ENCODE measurements at regions not wholly inside any gene's neighbourhood (a gene's known extent, or its start where the extent isn't known, plus 50 kb on each side); places are given as distances from the start of the nearest gene placed in this dataset.

DNA sequence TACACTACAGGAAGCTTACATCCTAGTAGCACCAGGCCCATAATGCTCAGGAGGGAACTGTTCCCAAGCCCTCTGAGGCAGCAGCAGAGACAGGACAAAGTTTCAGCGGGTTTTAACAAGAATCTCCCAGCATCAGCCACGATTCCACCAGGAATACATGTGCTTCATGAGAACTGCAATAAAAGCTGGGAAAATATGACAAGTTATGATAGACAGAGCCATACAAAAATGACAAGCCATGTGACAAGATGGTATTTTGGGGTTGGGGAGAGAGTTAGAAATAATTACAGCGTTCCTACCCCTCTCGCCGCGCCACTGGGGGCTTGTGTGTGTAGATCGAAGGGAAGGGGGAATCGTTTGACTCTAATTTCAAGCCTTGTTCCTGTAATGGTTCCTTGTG, 112.7 kb upstream of the CTBP2 start:
- BruUV-seq (replicated peaks) = no TSS peak
- ChIA-PET RAD21 (ENCODE audit: low non-redundant PET in 1 of 2, low total read pairs in 2 of 2, uncharacterized antibody in 2 of 2, unreplicated experiment in 2 of 2) (no interaction called here), CTCF (no interaction called here), POLR2A (no interaction called here)
- DNase-seq (ENCODE audit: low read depth, low spot score) (no peak), ATAC-seq (no peak)
- Histone ChIP-seq H3K36me3 (ENCODE audit: control insufficient read depth in 1 of 2, insufficient read depth in 2 of 2, low read length in 2 of 2) (no peaks in the 10 kb centered on the region), H3K9me3 (ENCODE audit: control insufficient read depth in 1 of 2, insufficient read depth in 1 of 2, low read depth in 1 of 2, low read length in 2 of 2) (no peaks in the 10 kb centered on the region), H3K4me1 (ENCODE audit: control insufficient read depth in 1 of 2, insufficient read depth in 2 of 2, low read length in 2 of 2) (no peaks in the 10 kb centered on the region), H3K9ac (ENCODE audit: low read length) (no peak overlapping the region), H4K20me1 (ENCODE audit: insufficient read depth) (no peaks in the 10 kb centered on the region), H3K79me2 (ENCODE audit: insufficient read depth, low read length) (no peaks in the 10 kb centered on the region), H3K4me2 (ENCODE audit: low read length) (no peak overlapping the region), H3K27me3 (ENCODE audit: insufficient read depth, low read length) (no peaks in the 10 kb centered on the region), H3K27ac (ENCODE audit: low read depth, low read length) (no peak overlapping the region), H3K4me3 (replicated peaks in 1 of 2; ENCODE audit: low read depth in 1 of 2, low read length in 2 of 2) (no peak overlapping the region), H3K9me2 (ENCODE audit: insufficient read depth) (no peaks in the 10 kb centered on the region), H2AFZ (ENCODE audit: low read depth, low read length, poor library complexity, severe bottlenecking) (no peak overlapping the region)
- TF ChIP-seq EZH2phosphoT487 (IDR thresholded peaks at IDR 0.05; ENCODE audit: borderline replicate concordance) (no peak), ZNF274 (IDR thresholded peaks at IDR 0.05; ENCODE audit: low read depth, low read length) (no peak), TCF7L2 (IDR thresholded peaks at IDR 0.05; ENCODE audit: borderline replicate concordance, extremely low read depth, insufficient read depth, insufficient read length) (no peak)
- TF ChIP-seq, protein P1, sequence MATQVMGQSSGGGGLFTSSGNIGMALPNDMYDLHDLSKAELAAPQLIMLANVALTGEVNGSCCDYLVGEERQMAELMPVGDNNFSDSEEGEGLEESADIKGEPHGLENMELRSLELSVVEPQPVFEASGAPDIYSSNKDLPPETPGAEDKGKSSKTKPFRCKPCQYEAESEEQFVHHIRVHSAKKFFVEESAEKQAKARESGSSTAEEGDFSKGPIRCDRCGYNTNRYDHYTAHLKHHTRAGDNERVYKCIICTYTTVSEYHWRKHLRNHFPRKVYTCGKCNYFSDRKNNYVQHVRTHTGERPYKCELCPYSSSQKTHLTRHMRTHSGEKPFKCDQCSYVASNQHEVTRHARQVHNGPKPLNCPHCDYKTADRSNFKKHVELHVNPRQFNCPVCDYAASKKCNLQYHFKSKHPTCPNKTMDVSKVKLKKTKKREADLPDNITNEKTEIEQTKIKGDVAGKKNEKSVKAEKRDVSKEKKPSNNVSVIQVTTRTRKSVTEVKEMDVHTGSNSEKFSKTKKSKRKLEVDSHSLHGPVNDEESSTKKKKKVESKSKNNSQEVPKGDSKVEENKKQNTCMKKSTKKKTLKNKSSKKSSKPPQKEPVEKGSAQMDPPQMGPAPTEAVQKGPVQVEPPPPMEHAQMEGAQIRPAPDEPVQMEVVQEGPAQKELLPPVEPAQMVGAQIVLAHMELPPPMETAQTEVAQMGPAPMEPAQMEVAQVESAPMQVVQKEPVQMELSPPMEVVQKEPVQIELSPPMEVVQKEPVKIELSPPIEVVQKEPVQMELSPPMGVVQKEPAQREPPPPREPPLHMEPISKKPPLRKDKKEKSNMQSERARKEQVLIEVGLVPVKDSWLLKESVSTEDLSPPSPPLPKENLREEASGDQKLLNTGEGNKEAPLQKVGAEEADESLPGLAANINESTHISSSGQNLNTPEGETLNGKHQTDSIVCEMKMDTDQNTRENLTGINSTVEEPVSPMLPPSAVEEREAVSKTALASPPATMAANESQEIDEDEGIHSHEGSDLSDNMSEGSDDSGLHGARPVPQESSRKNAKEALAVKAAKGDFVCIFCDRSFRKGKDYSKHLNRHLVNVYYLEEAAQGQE (IDR thresholded peaks at IDR 0.05; ENCODE audit: low read depth) = no peak
- intact Hi-C loops (cut with micrococcal nuclease) = no loop called here

DNA sequence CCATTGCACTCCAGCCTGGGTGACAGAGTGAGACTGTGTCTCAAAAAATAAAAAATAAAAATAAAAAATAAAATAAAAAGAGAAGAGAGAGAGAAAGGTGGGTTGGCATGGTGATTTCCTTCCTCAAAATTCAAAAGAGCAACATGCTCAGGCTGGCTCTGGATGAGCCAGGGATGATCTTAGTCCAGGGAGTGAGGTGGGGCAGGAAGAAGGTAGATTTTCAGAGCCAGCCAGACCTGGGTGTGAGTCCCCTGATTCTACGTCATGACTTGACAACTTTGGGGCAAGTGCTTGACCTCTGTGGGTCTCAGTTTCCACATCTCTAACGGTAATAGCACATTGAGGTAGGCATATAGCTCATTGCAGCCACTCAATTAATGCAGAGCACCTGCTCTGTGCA, 109.4 kb upstream of the CTBP2 start:
- H3K27ac ChIP-seq (ENCODE audit: low read depth, low read length) = no peak overlapping the region

More for the DNA sequence above, 109.4 kb upstream of the CTBP2 start:
- intact Hi-C loops (cut with micrococcal nuclease) = no loop called here
- no peak overlapping the region for H2AFZ ChIP-seq (ENCODE audit: low read depth, low read length, poor library complexity, severe bottlenecking)
- H4K20me1 ChIP-seq (ENCODE audit: insufficient read depth) = no peaks in the 10 kb centered on the region
- ATAC-seq = no peak
- H3K4me2 ChIP-seq (ENCODE audit: low read length) = no peak overlapping the region
- H3K4me3 ChIP-seq (replicated peaks in 1 of 2; ENCODE audit: low read depth in 1 of 2, low read length in 2 of 2) = no peak overlapping the region
- no peaks in the 10 kb centered on the region for H3K36me3 ChIP-seq (ENCODE audit: control insufficient read depth in 1 of 2, insufficient read depth in 2 of 2, low read length in 2 of 2)
- H3K79me2 ChIP-seq (ENCODE audit: insufficient read depth, low read length) = no peaks in the 10 kb centered on the region
- no peaks in the 10 kb centered on the region for H3K9me3 ChIP-seq (ENCODE audit: control insufficient read depth in 1 of 2, insufficient read depth in 1 of 2, low read depth in 1 of 2, low read length in 2 of 2)
- RAD21 ChIA-PET (ENCODE audit: low non-redundant PET in 1 of 2, low total read pairs in 2 of 2, uncharacterized antibody in 2 of 2, unreplicated experiment in 2 of 2) = no interaction called here
- POLR2A ChIA-PET = no interaction called here
- H3K9me2 ChIP-seq (ENCODE audit: insufficient read depth) = no peaks in the 10 kb centered on the region
- BruUV-seq (replicated peaks) = no TSS peak
- DNase-seq (ENCODE audit: low read depth, low spot score) = no peak
- CTCF ChIA-PET = no interaction called here
- H3K9ac ChIP-seq (ENCODE audit: low read length) = no peak overlapping the region
- TF ChIP-seq TCF7L2 (IDR thresholded peaks at IDR 0.05; ENCODE audit: borderline replicate concordance, extremely low read depth, insufficient read depth, insufficient read length) (no peak), SP1 (IDR thresholded peaks at IDR 0.05; ENCODE audit: low read depth) (no peak), YY1 (IDR thresholded peaks at IDR 0.05; ENCODE audit: extremely low read depth, insufficient replicate concordance, low read depth, low read length) (no peak), POLR2A (IDR thresholded peaks at IDR 0.05; ENCODE audit: borderline replicate concordance, extremely low read depth, insufficient read depth, insufficient read length) (no peak), CEBPB (IDR thresholded peaks at IDR 0.05; ENCODE audit: low read depth) (no peak), EZH2 (IDR thresholded peaks at IDR 0.05) (no peak), RAD21 (IDR thresholded peaks at IDR 0.05; ENCODE audit: low read depth) (no peak), POLR2AphosphoS5 (IDR thresholded peaks at IDR 0.05; ENCODE audit: low read depth, low read length) (no peak), CBX3 (IDR thresholded peaks at IDR 0.05; ENCODE audit: low read depth) (no peak)
- TF ChIP-seq, protein P1 (IDR thresholded peaks at IDR 0.05; ENCODE audit: low read depth) = no peak
- no peaks in the 10 kb centered on the region for H3K27me3 ChIP-seq (ENCODE audit: insufficient read depth, low read length)
- H3K4me1 ChIP-seq (ENCODE audit: control insufficient read depth in 1 of 2, insufficient read depth in 2 of 2, low read length in 2 of 2) = peaks cover 6 to 19% of the 10 kb centered on the region in 2 experiments; a peak in 3 of 4 replicates

Data from HCT116 (cell line).